ENCODE measurements at regions not wholly inside any gene's neighbourhood (a gene's known extent, or its start where the extent isn't known, plus 50 kb on each side); places are given as distances from the start of the nearest gene placed in this dataset.
"Not testable (repeated sequence)": the region's sequence is repeated elsewhere in the genome, so short reads cannot be mapped to it uniquely, and the experiment has no call there.

DNA sequence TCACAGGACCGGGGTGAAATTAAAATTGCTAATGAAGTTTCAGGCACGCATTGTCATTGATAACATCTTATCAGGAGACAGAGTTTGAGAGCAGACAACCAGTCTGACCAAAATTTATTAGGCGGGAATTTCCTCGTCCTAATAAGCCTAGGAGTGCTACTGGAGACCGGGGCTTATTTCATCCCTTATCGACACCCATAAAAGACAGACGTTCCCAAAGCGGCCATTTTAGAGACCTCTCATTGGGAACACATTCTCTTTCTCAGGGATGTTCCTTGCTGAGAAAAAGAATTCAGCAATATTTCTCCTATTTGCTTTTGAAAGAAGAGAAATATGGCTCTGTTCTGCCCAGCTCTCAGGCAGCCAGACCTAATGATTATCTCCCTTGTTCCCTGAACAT lies 107.7 kb upstream of the DNAH14 start:
- DNase-seq, H3K36me3 Mint-ChIP-seq, H3K27ac Mint-ChIP-seq, H3K4me1 Mint-ChIP-seq, H3K4me3 Mint-ChIP-seq: not testable (repeated sequence)
- Mint-ChIP-seq H3K27me3 (peaks cover 18% of the 10 kb centered on the region), H3K9me3 (peaks cover 21% of the 10 kb centered on the region)

DNA sequence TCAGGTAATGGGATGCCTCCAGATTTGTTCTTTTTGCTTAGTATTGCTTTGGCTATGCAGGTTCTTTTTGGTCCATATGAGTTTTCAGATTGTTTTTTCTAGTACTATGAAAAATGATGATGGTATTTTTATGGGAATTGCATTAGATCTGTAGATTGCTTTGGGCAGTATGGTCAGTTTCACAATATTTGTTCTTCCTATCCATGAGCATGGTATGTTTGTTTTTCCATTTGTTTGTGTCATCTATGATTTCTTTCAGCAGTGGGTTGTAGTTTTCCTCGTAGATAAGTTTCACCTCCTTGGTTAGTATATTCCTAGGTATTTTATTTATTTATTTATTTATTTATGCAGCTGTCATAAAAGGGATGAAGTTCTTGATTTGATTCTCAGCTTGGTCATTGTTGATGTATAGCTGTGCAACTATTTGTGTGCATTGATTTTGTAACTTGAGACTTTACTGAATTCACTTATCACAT lies 103.9 kb upstream of the DNAH14 start:
- peaks cover 23% of the 10 kb centered on the region for H3K27me3 Mint-ChIP-seq
- H3K4me3 Mint-ChIP-seq = no peak overlapping the region
- H3K36me3 Mint-ChIP-seq = no peaks in the 10 kb centered on the region
- no peaks in the 10 kb centered on the region for H3K4me1 Mint-ChIP-seq
- peaks cover 20% of the 10 kb centered on the region for H3K9me3 Mint-ChIP-seq
- H3K27ac Mint-ChIP-seq = no peak overlapping the region
- no peak for DNase-seq

GRCh38 chr1:224828691-224829090 lies 100.8 kb upstream of the DNAH14 start:
- H3K9me3 Mint-ChIP-seq = peaks cover 4% of the 10 kb centered on the region
- no peak overlapping the region for H3K4me3 Mint-ChIP-seq
- H3K36me3 Mint-ChIP-seq = no peaks in the 10 kb centered on the region
- H3K27me3 Mint-ChIP-seq = peaks cover 23% of the 10 kb centered on the region
- H3K27ac Mint-ChIP-seq = no peak overlapping the region
- H3K4me1 Mint-ChIP-seq = no peaks in the 10 kb centered on the region
- DNase-seq = no peak

- Mint-ChIP-seq H3K27me3 (peaks cover 14% of the 10 kb centered on the region), H3K9me3 (no peaks in the 10 kb centered on the region), H3K27ac (no peak overlapping the region), H3K36me3 (no peaks in the 10 kb centered on the region), H3K4me3 (no peak overlapping the region), H3K4me1 (no peaks in the 10 kb centered on the region)
- no peak for DNase-seq
These were observed 98.0 kb upstream of the DNAH14 start for GRCh38 chr1:224831501-224831900.

DNA sequence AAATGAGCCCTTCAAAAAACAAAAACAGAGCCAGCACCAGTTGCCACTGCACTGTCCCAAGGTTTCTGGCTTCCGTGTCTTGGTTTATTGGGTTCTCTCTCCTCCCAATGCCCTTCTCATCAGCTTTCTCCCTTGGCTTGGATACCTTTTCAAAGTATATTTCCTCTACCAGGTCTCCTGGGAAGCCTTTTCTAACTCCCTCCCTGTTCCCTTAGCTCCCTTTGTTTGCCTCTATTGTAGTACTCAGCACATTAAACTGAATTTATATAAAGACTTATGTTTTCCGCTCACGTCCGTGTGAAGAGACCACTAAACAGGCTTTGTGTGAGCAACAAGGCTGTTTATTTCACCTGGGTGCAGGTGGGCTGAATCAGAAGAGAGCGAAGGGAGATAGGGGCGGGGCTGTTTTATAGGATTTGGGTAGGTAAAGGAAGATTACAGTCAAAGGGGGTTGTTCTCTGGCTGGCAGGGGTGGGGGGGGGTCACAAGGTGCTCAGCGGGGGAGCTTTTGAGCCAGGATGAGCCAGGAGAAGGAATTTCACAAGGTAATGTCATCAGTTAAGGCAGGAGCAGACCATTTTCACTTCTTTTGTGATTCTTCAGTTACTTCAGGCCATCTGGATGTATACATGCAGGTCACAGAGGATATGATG lies 89.7 kb upstream of the DNAH14 start:
- not testable (repeated sequence) for H3K36me3 Mint-ChIP-seq, H3K4me3 Mint-ChIP-seq, H3K9me3 Mint-ChIP-seq, H3K27me3 Mint-ChIP-seq, H3K27ac Mint-ChIP-seq, DNase-seq, H3K4me1 Mint-ChIP-seq

DNA sequence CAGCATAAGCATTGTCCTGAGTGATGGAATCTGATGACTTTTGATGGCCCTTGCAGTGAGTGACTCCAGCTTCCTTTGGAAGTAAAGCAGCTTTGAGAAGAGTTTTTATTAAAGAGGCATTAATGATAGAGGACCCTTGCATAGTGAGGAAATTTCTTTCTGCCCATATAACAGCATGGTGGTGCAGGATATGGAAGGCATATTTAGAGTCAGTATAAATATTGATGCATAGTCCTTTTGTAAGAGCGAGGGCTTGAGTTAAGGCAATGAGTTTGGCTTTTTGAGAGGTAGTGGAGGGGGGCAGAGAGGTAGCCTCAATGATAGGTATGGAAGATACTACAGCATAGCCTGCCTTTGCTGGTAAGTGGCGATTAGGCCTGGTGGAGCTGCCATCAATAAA lies 87.7 kb upstream of the DNAH14 start:
- not testable (repeated sequence) for H3K4me3 Mint-ChIP-seq, H3K27ac Mint-ChIP-seq, H3K4me1 Mint-ChIP-seq, DNase-seq, H3K27me3 Mint-ChIP-seq, H3K36me3 Mint-ChIP-seq
- peaks cover 10% of the 10 kb centered on the region for H3K9me3 Mint-ChIP-seq

DNA sequence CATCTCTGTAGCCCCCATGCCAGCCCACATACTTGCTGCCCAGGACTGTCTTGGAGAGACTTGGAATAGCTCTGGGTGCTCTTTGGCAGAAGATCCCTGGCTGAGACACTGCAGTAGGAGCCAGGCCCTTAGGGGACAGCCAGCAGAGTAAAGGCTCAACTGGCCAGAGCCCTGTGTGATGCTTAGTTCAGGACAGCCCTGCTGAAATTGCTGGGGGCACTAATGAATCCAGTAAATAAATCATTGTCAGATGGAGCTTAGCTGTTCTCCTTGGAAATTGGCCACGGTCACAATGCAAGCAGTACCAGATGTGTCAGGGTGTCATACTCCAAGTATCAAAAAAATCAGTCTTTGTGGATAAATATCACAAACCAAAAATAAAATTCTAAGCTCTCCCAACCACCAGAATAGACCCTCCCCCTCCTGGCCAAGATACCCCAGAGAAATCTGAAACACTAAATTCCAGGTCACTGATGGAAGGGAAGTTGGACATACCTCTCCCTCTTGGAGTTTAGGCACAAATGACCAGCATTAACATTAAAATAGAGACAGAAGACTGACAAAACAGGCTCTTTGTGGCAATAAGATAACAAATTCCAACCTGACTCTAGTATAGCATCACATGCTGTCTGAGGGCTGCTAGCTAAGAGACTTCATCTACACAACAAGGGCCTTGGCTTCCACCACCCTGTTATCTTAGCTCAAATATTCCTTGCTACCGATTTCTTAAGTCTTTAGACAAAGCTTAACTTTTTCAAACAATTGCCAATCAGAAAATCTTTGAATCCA lies 83.2 kb upstream of the DNAH14 start:
- H3K9me3 Mint-ChIP-seq = peaks cover 10% of the 10 kb centered on the region
- no peaks in the 10 kb centered on the region for H3K36me3 Mint-ChIP-seq
- no peak overlapping the region for H3K4me3 Mint-ChIP-seq
- no peak overlapping the region for H3K27ac Mint-ChIP-seq
- no peaks in the 10 kb centered on the region for H3K4me1 Mint-ChIP-seq
- no peaks in the 10 kb centered on the region for H3K27me3 Mint-ChIP-seq
- DNase-seq = no peak

GRCh38 chr1:224850446-224850845 lies 79.0 kb upstream of the DNAH14 start:
- no peak for DNase-seq
- Mint-ChIP-seq H3K4me3 (no peak overlapping the region), H3K4me1 (no peaks in the 10 kb centered on the region), H3K27ac (no peak overlapping the region), H3K27me3 (peaks cover 6% of the 10 kb centered on the region), H3K36me3 (no peaks in the 10 kb centered on the region), H3K9me3 (no peaks in the 10 kb centered on the region)

DNA sequence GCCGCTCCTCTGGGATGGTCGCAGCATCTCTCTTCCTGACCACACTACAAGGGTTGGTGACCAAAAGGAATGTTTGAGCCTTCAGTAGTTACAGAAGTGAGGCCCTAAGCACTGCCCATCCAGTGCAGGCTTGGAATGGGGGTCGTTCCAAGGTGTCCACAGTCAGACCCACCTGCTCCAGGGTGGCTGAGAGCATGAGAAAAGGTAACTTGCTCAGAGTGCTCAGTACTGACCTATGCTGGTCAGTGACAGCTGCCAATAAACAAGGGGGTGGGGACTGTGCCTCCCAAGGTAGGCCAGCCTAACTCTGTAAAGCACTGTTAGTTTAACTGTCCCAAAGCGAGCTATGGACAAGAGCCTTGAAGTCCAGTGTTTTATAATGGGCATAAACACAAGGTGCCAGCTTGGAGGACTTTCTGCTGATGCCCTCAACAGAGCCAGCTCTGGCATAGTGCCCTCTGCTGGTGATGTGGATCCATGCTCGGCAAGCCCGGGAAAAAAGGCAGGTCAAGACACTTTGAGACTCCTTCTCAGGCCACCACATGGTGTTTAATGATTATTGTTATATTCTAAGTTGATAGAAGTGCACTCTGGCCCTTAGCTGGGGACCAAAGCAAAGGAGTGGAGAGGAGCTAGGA lies 78.1 kb upstream of the DNAH14 start:
- Mint-ChIP-seq H3K4me1 (no peaks in the 10 kb centered on the region), H3K27me3 (peaks cover 6% of the 10 kb centered on the region), H3K27ac (no peak overlapping the region), H3K9me3 (no peaks in the 10 kb centered on the region), H3K4me3 (no peak overlapping the region), H3K36me3 (no peaks in the 10 kb centered on the region)
- DNase-seq = peak; percentile 43

GRCh38 chr1:224851848-224852261 lies 77.6 kb upstream of the DNAH14 start:
- Mint-ChIP-seq H3K9me3 (no peaks in the 10 kb centered on the region), H3K36me3 (no peaks in the 10 kb centered on the region), H3K4me1 (no peaks in the 10 kb centered on the region), H3K27me3 (peaks cover 6% of the 10 kb centered on the region), H3K4me3 (no peak overlapping the region), H3K27ac (no peak overlapping the region)
- no peak for DNase-seq

GRCh38 chr1:224852901-224853568 lies 76.4 kb upstream of the DNAH14 start:
- H3K27me3 Mint-ChIP-seq = peaks cover 6% of the 10 kb centered on the region
- no peaks in the 10 kb centered on the region for H3K36me3 Mint-ChIP-seq
- DNase-seq = no peak
- no peak overlapping the region for H3K27ac Mint-ChIP-seq
- H3K9me3 Mint-ChIP-seq = no peaks in the 10 kb centered on the region
- no peaks in the 10 kb centered on the region for H3K4me1 Mint-ChIP-seq
- no peak overlapping the region for H3K4me3 Mint-ChIP-seq

DNA sequence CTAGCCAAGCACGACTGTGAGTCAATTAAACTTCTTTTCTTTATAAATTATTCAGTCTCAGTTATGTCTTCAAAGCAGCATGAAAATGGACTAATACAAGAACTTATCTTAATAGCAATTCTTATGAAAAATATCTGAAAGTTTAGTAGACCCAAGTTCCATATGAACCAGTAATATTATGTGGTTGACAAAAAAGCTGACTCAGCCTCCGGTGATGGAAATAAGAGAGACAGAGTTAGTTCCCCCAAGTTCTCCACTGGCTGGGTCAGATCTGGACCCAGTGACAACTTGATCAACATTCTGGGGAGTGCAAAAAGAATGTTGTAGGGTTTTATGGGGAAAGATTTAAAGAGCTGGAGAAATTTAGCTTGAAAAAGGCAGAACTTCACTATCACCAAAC lies 72.5 kb upstream of the DNAH14 start:
- H3K36me3 Mint-ChIP-seq = no peaks in the 10 kb centered on the region
- no peaks in the 10 kb centered on the region for H3K4me1 Mint-ChIP-seq
- DNase-seq = no peak
- H3K27me3 Mint-ChIP-seq = peaks cover 6% of the 10 kb centered on the region
- H3K9me3 Mint-ChIP-seq = no peaks in the 10 kb centered on the region
- H3K4me3 Mint-ChIP-seq = no peak overlapping the region
- no peak overlapping the region for H3K27ac Mint-ChIP-seq

DNA sequence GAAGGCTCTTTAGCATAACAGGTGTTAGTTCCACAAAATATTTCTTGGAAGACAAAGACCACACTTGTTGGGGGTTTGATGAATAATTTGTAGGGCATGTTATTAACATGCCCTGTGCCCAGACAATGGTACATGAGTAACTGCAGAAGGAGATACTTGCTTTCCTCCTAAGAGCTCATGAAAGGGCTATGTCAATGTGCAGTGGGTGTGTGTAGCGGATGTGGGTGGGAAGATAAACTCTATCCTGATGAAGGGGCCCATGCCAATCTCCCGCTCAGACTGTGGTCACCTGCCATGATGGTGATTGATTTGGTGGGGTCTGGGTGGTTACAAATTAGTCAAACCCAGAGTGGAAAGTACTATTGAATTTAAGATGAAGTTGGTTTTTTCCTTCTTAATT lies 69.8 kb upstream of the DNAH14 start:
- no peak for DNase-seq
- no peaks in the 10 kb centered on the region for H3K36me3 Mint-ChIP-seq
- no peak overlapping the region for H3K4me3 Mint-ChIP-seq
- peaks cover 21% of the 10 kb centered on the region for H3K27me3 Mint-ChIP-seq
- H3K27ac Mint-ChIP-seq = no peak overlapping the region
- H3K9me3 Mint-ChIP-seq = no peaks in the 10 kb centered on the region
- no peaks in the 10 kb centered on the region for H3K4me1 Mint-ChIP-seq

GRCh38 chr1:224860488-224861338 lies 68.8 kb upstream of the DNAH14 start:
- H3K9me3 Mint-ChIP-seq = no peaks in the 10 kb centered on the region
- no peaks in the 10 kb centered on the region for H3K4me1 Mint-ChIP-seq
- H3K4me3 Mint-ChIP-seq = no peak overlapping the region

More at GRCh38 chr1:224860488-224861338, 68.8 kb upstream of the DNAH14 start:
- H3K36me3 Mint-ChIP-seq = no peaks in the 10 kb centered on the region
- no peak for DNase-seq
- H3K27ac Mint-ChIP-seq = no peak overlapping the region
- H3K27me3 Mint-ChIP-seq = peaks cover 21% of the 10 kb centered on the region
